Stimulated activated CD4-positive, alpha-beta T cell treated with anti-CD3 and anti-CD28 coated beads, Interleukin-4, amount 100 ng/mL, for 4 hours (primary cell): ENCODE measurements at regions not wholly inside any gene's neighbourhood (a gene's known extent, or its start where the extent isn't known, plus 50 kb on each side); places are given as distances from the start of the nearest gene placed in this dataset.

Experiments used
- DNase-seq, 2 experiments: peaks; one replicate each; pipeline ENCODE4 v3.0.0-alpha.2; 2020

- no peak for DNase-seq
Measured at GRCh38 chr2:62296832-62297623, 101.1 kb downstream of the B3GNT2 start.

GRCh38 chr2:62296034-62296831 lies 100.3 kb downstream of the B3GNT2 start:
- DNase-seq = no peak

- DNase-seq = no peak
Measured at GRCh38 chr2:62293490-62294271, 97.8 kb downstream of the B3GNT2 start.

- no peak for DNase-seq
Measured at GRCh38 chr2:62293151-62293489, 97.2 kb downstream of the B3GNT2 start.

GRCh38 chr2:62292190-62292589 lies 96.3 kb downstream of the B3GNT2 start:
- DNase-seq = no peak

GRCh38 chr2:62291517-62292137 lies 95.7 kb downstream of the B3GNT2 start:
- no peak for DNase-seq

GRCh38 chr2:62291052-62291451 lies 95.1 kb downstream of the B3GNT2 start:
- no peak for DNase-seq

- peak in 1 of 2 experiments; percentile 13 for DNase-seq
Measured at GRCh38 chr2:62287899-62288880, 92.3 kb downstream of the B3GNT2 start.

- no peak for DNase-seq
Measured at GRCh38 chr2:62287282-62287681, 91.4 kb downstream of the B3GNT2 start.

GRCh38 chr2:62286089-62286785 lies 90.3 kb downstream of the B3GNT2 start:
- no peak for DNase-seq

- DNase-seq = no peak
Measured at GRCh38 chr2:62284980-62285379, 89.1 kb downstream of the B3GNT2 start.

GRCh38 chr2:62284471-62284870 lies 88.6 kb downstream of the B3GNT2 start:
- no peak for DNase-seq

- DNase-seq = no peak
Measured at GRCh38 chr2:62283147-62283546, 87.2 kb downstream of the B3GNT2 start.

GRCh38 chr2:62281663-62282062 lies 85.7 kb downstream of the B3GNT2 start:
- DNase-seq = no peak

- DNase-seq = no peak
Measured at GRCh38 chr2:62277688-62278087, 81.8 kb downstream of the B3GNT2 start.
